ENCODE measurements at regions not wholly inside any gene's neighbourhood (a gene's known extent, or its start where the extent isn't known, plus 50 kb on each side); places are given as distances from the start of the nearest gene placed in this dataset.

DNA sequence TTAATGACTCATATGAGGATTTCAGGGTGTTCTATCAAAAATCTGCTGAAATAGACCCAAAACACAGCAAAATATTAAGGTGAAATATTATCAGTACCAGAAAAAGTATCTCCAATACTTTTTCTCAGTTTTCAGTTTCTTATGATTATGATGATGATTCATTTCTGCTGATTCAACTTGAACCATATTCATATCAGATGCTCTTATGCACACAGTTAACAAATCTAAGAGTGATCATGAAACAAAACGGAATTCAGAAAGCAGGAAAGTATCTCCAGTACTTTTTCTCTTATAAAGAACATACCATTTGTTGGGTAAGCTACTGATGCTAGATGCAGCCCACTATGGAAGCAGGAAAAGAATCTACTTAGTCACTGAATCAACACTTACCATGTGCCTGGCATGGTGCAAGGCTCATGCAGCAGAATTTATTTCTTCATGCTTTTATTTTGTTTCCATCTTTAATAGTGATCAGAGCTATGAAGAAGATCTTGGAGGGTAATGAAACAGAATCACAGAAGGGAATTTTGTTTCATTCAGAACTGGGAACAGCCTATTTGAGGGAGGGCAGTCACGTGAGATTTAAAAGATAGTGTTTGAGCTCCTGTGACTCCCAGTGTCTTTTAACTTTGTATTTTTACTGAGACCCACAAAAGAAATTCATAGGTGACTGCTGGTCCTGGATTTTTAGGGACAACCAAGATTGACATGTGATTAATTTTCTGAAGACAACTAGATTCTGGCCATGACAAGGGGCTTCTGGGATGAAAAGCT lies 480.6 kb downstream of the SETD4 start:
- peaks cover 0 to 9% (median 8%) of the 10 kb centered on the region in 3 donors for H3K27me3 ChIP-seq (ENCODE audit: control insufficient read depth in 3 of 3, insufficient read depth in 3 of 3, low read length in 2 of 3)
- no peaks in the 10 kb centered on the region for H3K9me3 ChIP-seq (ENCODE audit: control insufficient read depth in 4 of 4, insufficient read depth in 3 of 4, low read length in 3 of 4)
- no peaks in the 10 kb centered on the region for H3K4me1 ChIP-seq (ENCODE audit: control insufficient read depth in 5 of 5, insufficient read depth in 5 of 5, low read length in 5 of 5)
- H3K4me3 ChIP-seq, result no peak overlapping the region
- DNase-seq (no peak), ATAC-seq (ENCODE audit: insufficient read depth, low FRiP score) (no peak)
- no peaks in the 10 kb centered on the region for H3K36me3 ChIP-seq (ENCODE audit: control insufficient read depth in 4 of 4, insufficient read depth in 4 of 4, low read length in 4 of 4)
- H3K27ac ChIP-seq (ENCODE audit: low read depth in 1 of 2, low read length in 1 of 2), result no peak overlapping the region
- no peak overlapping the region for H3K9ac ChIP-seq (ENCODE audit: insufficient read depth in 1 of 2, low read length in 2 of 2)
- 84 to 92% methylated on average over 2 of the region's 2 CpGs for WGBS, 2 donors
- TF ChIP-seq, protein P1, sequence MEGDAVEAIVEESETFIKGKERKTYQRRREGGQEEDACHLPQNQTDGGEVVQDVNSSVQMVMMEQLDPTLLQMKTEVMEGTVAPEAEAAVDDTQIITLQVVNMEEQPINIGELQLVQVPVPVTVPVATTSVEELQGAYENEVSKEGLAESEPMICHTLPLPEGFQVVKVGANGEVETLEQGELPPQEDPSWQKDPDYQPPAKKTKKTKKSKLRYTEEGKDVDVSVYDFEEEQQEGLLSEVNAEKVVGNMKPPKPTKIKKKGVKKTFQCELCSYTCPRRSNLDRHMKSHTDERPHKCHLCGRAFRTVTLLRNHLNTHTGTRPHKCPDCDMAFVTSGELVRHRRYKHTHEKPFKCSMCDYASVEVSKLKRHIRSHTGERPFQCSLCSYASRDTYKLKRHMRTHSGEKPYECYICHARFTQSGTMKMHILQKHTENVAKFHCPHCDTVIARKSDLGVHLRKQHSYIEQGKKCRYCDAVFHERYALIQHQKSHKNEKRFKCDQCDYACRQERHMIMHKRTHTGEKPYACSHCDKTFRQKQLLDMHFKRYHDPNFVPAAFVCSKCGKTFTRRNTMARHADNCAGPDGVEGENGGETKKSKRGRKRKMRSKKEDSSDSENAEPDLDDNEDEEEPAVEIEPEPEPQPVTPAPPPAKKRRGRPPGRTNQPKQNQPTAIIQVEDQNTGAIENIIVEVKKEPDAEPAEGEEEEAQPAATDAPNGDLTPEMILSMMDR (IDR thresholded peaks at IDR 0.05; ENCODE audit: control extremely low read depth, extremely low read depth), result no peak

DNA sequence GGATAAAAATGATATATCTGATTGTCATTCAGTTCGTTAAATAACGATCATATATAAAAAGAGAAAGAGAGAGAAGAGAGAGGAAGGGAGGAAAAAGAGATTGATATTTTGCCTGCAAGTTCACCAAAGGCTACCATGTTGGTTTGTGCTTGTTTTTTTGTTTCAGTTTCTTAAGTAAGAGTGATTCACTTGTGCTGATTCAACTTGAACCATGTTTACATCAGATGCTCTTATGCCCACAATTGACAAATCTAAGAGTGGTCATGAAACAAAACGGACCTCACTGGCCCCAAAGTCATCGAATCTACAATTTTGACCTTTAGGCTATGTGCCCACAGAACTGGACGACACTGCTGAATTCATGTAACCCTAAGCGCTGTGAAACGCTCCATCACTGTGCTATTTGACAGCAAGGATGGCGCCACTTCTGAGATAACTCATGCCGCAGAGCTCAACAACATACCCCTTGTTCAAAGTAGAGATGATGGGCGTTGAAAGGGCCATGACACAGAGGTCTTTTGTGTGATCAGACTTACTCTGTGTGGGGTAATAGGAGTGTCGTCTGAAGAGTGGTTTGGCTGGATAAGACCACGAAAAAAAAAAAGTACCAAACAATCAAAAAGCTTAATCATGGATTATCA lies 481.4 kb downstream of the SETD4 start:
- Histone ChIP-seq H3K9ac (ENCODE audit: insufficient read depth in 1 of 2, low read length in 2 of 2) (no peak overlapping the region), H3K27me3 (ENCODE audit: control insufficient read depth in 3 of 3, insufficient read depth in 3 of 3, low read length in 2 of 3) (peaks cover 0 to 4% (median 3%) of the 10 kb centered on the region in 3 donors), H3K4me3 (no peak overlapping the region), H3K36me3 (ENCODE audit: control insufficient read depth in 4 of 4, insufficient read depth in 4 of 4, low read length in 4 of 4) (no peaks in the 10 kb centered on the region), H3K9me3 (ENCODE audit: control insufficient read depth in 4 of 4, insufficient read depth in 3 of 4, low read length in 3 of 4) (no peaks in the 10 kb centered on the region), H3K4me1 (ENCODE audit: control insufficient read depth in 5 of 5, insufficient read depth in 5 of 5, low read length in 5 of 5) (peaks cover 0 to 2% (median 0%) of the 10 kb centered on the region in 5 donors), H3K27ac (ENCODE audit: low read depth in 1 of 2, low read length in 1 of 2) (no peak overlapping the region)
- DNase-seq (no peak), ATAC-seq (ENCODE audit: insufficient read depth, low FRiP score) (no peak)
- TF ChIP-seq, protein P1 (IDR thresholded peaks at IDR 0.05; ENCODE audit: control extremely low read depth, extremely low read depth), result no peak
- WGBS, 2 donors, result 86 to 95% methylated on average over 12 of the region's 12 CpGs

DNA sequence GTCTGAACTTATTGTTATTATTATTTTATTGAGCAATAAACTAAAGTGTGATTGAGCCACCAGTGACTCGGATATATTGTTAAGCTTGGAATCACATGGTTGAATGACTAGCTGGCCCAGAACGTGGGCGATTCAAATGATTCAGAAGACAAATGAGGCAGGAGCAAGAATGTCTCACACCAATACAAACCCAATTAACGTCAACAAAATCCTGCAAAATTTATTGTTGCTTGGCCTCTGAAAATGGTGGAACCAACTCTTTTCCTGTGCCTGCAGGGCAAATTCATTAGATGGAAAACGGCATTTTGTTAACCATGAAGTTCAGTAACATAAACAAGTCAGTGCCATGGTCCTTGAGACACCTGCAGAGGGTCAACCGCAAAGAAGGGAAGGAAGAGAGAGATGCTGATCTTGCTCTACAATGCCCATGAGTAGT lies 482.0 kb downstream of the SETD4 start:
- ATAC-seq (ENCODE audit: insufficient read depth, low FRiP score) (no peak), DNase-seq (no peak)
- Histone ChIP-seq H3K4me1 (ENCODE audit: control insufficient read depth in 5 of 5, insufficient read depth in 5 of 5, low read length in 5 of 5) (peaks cover 0 to 4% (median 0%) of the 10 kb centered on the region in 5 donors), H3K9me3 (ENCODE audit: control insufficient read depth in 4 of 4, insufficient read depth in 3 of 4, low read length in 3 of 4) (no peaks in the 10 kb centered on the region), H3K27ac (ENCODE audit: low read depth in 1 of 2, low read length in 1 of 2) (no peak overlapping the region), H3K4me3 (no peak overlapping the region), H3K36me3 (ENCODE audit: control insufficient read depth in 4 of 4, insufficient read depth in 4 of 4, low read length in 4 of 4) (no peaks in the 10 kb centered on the region), H3K27me3 (ENCODE audit: control insufficient read depth in 3 of 3, insufficient read depth in 3 of 3, low read length in 2 of 3) (peaks cover 0 to 4% (median 0%) of the 10 kb centered on the region in 3 donors), H3K9ac (ENCODE audit: insufficient read depth in 1 of 2, low read length in 2 of 2) (no peak overlapping the region)
- TF ChIP-seq, protein P1 (IDR thresholded peaks at IDR 0.05; ENCODE audit: control extremely low read depth, extremely low read depth), result no peak
- WGBS, 2 donors, result 86 to 92% methylated on average over 6 of the region's 6 CpGs
